NCI-H526 treated with DMSO at 0.1 percent for 48 hours (cell line): ENCODE measurements at regions not wholly inside any gene's neighbourhood (a gene's known extent, or its start where the extent isn't known, plus 50 kb on each side); places are given as distances from the start of the nearest gene placed in this dataset.

Experiments
- DNase-seq: peaks from one replicate; lab custom pipeline; 2025; lab: John Stamatoyannopoulos, UW

DNA sequence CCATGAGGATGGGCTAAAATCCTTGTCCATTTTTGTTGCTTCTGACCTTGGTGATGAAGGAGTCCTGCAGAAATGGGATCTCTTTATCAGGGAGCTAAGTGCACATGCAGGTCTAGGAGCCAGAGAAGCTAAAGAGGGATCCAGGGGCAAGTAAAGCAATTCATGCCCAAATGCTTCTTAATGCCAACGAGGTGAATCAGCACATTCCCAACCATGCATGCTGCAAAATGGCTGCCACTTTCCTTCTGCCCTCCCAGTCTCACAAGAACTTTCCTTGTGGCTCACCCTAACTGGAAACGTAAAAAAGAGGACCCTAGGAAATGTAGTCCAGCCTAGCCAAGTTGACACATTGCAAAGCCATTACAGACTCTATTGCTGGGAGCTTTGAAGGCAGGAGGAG, 298.4 kb downstream of the MAFB start:
- DNase-seq: no peak

DNA sequence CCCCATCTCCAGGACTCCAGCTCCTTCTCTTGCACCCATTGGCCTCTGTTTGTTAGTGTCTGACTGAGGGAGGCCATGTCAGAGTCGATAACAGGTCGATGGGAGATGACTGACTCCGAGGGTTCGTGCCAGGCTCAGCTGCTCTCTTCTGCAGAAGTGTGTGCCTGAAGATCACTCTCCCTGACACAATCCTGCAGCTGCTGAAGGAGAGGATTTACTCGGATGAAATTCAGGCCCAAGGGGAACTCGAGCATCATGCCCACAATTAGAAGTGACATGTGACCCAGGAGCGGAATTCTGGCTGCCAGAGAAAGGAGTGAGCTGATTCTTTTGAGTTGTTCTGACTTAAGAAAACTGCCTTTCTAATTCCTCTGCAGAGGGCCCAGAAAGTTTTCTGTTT, 318.2 kb downstream of the MAFB start:
- no peak for DNase-seq

- no peak for DNase-seq
Measured at GRCh38 chr20:40368876-40369275, 320.2 kb downstream of the MAFB start.

DNA sequence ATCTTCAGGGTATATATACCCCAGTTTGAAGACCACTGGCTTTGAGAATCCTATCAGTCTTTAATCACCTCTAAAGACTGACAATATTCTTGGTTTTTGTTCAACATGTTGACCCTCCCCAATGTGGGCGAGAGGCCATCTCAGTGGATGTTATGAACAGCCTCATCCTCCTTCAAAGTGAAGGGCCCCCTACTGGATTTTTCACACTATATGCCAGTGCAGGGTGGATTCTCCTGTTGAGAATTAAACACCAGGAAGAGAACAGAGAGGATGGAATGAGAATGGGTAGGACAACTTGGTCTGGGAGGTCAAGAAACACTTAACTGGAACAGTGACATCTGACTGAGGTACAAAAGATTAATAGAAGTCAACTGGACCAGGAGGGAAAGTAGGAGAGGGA, 327.1 kb downstream of the MAFB start:
- no peak for DNase-seq

- DNase-seq: no peak
Measured at GRCh38 chr20:40359131-40359912, 329.7 kb downstream of the MAFB start.

GRCh38 chr20:40354880-40355279, 334.2 kb downstream of the MAFB start:
- no peak for DNase-seq

DNA sequence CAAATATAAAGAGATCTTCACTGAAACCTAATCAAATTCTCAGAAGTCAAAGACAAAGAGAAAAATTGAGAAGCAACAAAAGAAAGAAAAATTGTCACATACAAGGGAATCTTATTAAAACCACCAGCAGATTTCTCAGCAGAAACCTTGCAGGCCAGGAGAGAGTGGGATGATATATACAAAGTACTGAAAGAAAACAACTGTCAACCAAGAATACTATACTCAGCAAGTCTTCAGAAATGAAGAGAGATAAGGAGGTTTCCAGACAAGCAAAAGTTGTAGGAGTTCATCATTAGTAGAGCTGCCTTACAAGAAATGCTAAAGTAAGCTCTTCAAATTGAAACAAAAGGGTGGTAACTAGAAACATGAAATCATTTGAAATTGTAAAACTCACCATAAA, 345.6 kb downstream of the MAFB start:
- no peak for DNase-seq

- DNase-seq: no peak
Measured at GRCh38 chr20:40341561-40341960, 347.5 kb downstream of the MAFB start.

- DNase-seq: no peak
Measured at GRCh38 chr20:40339661-40340449, 349.2 kb downstream of the MAFB start.

GRCh38 chr20:40336533-40336932, 352.5 kb downstream of the MAFB start:
- no peak for DNase-seq

GRCh38 chr20:40335901-40336351, 353.1 kb downstream of the MAFB start:
- DNase-seq: no peak

DNA sequence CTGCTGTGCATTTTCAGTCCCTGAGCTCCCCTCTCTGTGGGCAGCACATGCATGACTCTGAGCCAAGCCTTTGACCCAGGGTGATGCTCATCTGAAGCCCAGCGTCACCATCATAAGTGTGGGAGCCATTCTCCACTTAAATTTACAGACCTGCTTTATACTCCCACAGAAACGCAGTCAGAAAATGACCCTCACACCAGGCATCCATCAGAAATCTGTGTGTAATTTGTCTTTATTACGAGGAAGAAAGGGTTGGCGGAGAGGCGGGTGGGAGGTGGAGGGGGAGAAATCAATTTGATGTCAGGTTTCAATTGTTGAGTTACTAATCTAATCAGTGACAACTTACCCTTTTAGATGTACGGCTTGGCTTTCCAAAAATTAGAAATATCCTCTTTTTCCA, 353.6 kb downstream of the MAFB start:
- DNase-seq: no peak

GRCh38 chr20:40333591-40333990, 355.4 kb downstream of the MAFB start:
- DNase-seq: no peak

DNA sequence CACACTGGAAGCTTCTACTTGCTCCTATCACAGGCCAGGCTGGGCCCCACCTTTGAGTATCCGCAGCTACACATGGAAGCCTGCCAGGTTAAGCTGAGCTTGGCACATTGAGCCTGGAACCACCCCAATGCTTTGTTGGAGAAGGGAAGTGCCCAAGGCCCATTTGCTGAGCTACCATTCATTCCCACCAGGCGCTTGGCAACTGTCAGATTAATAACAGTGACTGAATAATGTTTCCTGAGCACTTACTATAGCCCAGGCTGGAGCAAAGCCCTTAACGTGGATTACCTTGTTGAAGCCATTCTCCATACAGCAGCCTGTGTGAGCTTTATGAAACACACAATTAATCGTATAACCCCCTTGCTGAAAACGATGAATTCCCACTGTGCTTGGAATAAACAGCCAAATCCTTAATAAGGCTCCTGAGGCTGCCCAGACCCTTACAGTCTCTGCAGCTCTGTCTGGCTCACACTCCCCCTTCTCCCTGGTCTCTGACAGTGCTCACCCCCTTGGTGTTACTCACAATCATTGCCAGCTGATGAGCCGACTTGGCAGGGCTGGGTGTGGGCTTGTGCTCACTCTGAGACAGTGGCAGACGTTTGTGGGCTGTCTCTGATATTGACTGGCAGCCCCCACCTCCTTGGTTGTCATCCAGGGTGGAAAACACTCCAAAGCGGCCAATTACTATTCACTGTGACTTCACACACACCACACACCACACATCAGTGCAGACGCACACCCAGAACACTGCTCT, 357.1 kb downstream of the MAFB start:
- DNase-seq: no peak

DNA sequence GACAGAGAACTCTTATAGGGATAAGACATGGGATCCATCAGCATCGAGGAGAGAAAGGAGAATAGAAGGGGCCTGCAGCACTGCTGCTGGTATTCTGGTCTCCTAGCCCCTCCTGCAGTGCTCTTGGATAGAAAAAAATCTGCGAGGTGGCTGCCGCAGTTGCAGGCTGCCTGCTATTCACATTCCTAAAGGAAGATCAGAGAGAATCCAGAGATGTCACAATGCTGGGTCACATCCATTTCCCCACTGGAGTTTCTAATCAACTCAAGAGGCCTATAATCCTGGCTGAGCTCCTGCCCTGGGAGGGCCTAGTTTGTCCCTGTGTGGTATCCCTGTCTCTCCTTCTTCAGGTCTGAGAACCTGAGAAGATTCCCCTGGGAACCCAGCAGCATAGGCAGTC, 357.8 kb downstream of the MAFB start:
- DNase-seq: no peak

DNA sequence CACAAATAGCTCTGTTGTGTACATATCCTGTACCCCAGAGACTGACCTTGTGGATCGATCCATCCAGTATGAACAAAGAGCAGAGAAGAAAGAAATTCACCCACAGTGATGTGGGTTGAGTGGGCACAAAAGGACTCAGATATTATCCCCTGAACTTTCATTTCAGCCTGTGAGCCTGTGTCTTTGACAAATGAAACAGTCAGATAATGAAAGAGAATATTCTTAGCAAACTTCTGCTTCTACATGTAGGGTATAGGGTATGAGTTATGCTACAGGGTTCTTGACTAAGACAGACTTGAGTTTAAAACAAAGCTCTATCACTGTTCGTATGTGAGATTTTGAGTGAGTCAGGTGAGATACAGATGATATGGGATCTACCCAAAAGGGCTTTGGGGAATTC, 359.7 kb downstream of the MAFB start:
- DNase-seq: no peak

DNA sequence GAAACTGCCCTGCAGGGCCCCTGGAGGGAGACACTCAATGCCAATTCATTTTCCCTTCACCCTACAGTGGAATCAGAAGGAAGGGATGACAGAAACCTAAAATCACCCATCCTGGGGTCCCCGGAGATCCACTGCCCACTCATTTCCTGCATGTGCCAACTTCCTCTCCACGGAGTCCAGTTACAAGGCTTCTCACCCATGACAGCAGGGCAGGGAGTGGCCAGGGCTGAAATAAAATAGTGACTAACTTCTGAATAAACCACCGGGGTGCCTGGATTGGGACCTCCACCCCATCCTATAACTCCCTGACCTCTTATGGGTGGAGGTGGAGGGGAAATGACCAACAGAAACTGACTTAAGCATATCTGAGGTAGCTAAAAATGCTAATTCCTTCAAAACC, 362.3 kb downstream of the MAFB start:
- DNase-seq: no peak

DNA sequence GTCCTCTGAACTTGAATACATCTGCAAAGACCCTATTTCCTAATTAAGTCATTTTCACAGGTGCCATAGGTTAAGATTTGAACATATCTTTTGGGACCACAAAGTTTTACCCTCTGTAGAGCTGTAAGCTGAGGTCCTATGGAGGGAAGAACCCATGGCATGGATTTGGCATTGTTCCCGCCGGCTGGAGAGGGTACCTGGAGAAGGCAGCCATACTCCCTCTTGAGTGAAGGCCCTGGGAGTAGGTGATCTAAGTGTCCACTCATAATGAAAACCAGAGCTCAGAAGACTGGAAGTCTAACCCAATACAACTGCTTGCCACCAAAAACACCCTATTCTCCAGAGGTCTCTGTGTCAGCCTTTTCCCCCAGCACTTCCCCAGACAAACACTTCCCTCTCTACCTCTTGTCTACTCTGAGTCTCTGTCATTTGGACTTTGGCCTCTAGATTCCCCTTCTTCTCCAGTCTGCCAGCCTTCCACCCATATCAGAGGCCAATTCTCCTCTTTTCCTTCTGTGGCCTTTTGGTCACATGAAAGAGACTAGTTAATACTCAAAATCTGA, 363.9 kb downstream of the MAFB start:
- DNase-seq: no peak

DNA sequence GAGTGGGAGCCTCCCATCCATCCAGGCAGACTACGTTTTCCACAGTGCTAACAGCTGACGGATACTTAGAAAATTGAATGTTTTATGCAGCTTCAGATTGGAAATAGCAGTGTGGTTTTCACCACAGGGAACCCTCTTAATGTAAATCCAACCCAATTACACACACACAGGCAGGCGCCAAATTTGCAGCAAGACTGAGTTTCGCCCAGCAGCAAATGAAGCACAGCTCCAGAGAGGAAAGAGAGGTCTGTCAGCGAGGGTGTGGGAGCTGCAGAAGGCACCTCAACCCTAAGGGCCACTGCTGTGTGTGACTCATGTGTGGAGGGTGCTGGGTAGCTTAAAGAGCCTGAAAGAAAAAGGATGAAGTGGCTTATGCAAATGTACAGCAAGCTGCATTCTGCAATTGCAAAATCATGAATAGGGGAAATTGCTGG, 365.7 kb downstream of the MAFB start:
- DNase-seq: no peak

DNA sequence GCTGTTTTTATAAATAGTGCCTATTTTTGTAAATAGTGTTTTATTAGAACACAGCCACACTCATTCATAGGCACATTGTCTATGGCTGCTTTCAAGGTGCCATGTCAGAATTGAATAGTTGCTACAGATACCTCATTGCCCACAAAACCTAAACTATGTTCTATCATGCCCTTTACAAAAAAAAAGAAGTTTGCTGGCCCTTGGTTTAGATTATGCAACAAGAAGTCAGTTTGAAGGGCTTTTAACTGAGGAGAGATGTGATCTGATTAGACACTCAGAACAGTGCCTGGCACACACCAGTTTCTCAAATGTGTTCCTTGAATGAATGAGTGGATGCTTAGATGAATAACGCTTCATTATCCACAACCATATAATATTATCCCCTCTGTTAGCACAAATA, 366.1 kb downstream of the MAFB start:
- no peak for DNase-seq

- no peak for DNase-seq
Measured at GRCh38 chr20:40320517-40321011, 368.5 kb downstream of the MAFB start.
